ENCODE measurements at regions not wholly inside any gene's neighbourhood (a gene's known extent, or its start where the extent isn't known, plus 50 kb on each side); places are given as distances from the start of the nearest gene placed in this dataset.
"Not testable (repeated sequence)": the region's sequence is repeated elsewhere in the genome, so short reads cannot be mapped to it uniquely, and the experiment has no call there.

GRCh38 chr19:27833031-27833430, 1379.9 kb downstream of the UQCRFS1 start:
- no peak for DNase-seq

DNA sequence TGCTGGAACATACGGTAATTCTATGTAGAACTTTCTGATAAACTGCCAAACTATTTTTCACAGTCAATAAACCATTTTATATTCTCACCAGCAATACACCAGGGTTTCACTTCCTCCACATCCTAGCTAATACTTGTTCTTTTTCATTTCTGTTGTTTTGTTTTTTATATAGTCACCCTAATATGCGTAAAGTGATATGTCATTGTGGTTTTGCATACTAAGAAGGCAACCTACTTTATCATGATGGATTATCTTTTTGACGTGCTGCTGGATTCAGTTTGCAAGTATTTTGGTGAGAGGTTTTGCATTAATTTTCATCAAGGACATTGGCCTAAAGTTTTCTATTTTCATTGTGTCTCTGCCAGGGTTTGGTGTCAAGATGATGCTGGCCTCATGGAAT, 1384.1 kb downstream of the UQCRFS1 start:
- no peak for DNase-seq

DNA sequence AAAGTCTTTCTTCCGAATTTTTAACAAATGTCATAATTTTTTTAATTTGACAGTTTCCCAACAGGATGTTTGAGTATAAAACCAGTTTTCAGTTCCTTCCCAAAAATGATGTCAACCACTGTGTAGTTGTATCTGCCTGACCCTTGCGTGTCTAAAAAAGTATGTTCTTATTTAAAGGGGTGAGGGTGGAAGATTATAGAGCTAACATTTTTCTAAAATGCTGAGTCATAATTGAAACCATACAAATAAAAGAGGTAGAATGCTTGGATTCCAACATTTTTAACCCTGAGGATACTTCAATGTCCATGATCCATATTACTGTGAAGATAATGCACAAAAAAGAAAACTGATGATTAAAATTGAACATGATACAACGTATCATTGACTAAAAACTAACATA, 1388.8 kb downstream of the UQCRFS1 start:
- DNase-seq: no peak

GRCh38 chr19:27822336-27822735, 1390.6 kb downstream of the UQCRFS1 start:
- no peak for DNase-seq

DNA sequence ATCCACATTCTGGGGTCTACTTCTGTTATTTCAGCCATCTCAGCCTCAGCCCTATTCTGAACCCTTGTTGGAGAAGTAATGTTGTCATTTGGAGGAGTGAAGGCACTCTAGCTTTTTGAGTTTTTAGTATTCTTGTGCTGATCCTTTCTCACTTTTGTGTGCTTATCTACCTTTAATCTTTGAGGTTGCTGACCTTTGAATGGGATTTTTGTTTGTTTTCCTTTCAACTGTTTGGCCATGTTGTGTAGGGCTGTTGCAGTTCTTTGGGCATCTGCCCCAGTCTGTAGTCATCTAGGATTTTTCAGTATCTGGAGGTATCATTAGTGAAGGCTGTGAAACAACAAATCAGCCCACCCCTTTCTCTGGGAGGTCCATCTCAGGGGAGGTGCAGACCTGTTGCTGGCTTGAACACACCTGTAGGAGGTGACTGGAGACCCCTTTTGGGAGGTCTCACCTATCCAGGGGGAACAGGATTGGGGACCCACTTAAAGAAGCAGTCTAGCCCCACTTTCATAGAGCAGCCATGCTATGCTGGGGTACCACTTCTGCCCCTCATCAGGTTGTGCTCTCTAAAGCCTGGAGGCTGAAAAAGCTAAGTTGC, 1391.4 kb downstream of the UQCRFS1 start:
- no peak for DNase-seq

- DNase-seq: no peak
Measured at GRCh38 chr19:27815985-27816384, 1397.0 kb downstream of the UQCRFS1 start.

DNA sequence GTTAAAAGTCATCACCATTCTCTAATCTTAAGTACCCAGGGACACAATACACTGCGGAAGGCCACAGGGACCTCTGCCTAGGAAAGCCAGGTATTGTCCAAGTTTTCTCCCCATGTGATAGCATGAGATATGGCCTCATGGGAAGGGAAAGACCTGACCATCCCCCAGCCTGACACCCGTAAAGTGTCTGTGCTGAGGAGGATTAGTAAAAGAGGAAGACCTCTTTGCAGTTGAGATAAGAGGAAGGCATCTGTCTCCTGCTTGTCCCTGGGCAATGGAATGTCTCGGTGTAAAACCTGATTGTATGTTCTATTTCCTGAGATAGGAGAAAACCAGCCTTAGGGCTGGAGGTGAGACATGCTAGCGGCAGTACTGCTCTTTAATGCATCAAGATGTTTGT, 1398.1 kb downstream of the UQCRFS1 start:
- not testable (repeated sequence) for DNase-seq

DNA sequence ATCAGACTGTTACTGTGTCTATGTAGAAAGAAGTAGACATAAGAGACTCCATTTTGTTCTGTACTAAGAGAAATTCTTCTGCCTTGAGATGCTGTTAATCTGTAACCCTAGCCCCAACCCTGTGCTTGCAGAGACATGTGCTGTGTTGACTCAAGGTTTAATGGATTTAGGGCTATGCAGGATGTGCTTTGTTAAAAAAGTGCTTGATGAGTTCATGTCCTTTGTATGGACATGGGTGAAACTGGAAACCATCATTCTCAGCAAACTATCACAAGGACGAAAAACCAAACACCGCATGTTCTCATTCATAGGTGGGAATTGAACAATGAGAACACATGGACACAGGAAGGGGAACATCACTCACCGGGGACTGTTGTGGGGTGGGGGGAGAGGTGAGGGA, 1398.7 kb downstream of the UQCRFS1 start:
- not testable (repeated sequence) for DNase-seq

GRCh38 chr19:27806471-27807070, 1406.4 kb downstream of the UQCRFS1 start:
- no peak for DNase-seq

GRCh38 chr19:27805848-27806247, 1407.1 kb downstream of the UQCRFS1 start:
- DNase-seq: no peak

- DNase-seq: not testable (repeated sequence)
Measured at GRCh38 chr19:27802293-27802692, 1410.7 kb downstream of the UQCRFS1 start.

- no peak for DNase-seq
Measured at GRCh38 chr19:27796540-27796939, 1416.4 kb downstream of the UQCRFS1 start.

DNA sequence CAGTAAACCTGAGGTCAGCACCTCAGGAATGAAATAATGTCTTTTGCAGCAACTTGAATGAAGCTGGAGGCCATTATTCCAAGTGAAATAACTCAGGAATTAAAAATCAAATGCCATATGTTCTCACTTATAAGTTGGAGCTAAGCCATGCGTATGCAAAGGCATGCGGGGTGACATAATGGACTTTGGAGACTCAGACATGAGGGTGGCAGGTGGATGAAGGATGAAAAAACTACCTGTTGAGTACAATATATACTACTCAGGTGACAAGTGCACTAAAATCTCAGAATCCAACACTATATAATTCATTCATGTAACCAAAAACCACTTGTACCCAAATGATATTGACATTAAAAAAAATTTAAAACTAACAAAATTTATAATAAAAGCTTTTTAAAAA, 1416.9 kb downstream of the UQCRFS1 start:
- DNase-seq: no peak

- DNase-seq: no peak
Measured at GRCh38 chr19:27795369-27795768, 1417.6 kb downstream of the UQCRFS1 start.

DNA sequence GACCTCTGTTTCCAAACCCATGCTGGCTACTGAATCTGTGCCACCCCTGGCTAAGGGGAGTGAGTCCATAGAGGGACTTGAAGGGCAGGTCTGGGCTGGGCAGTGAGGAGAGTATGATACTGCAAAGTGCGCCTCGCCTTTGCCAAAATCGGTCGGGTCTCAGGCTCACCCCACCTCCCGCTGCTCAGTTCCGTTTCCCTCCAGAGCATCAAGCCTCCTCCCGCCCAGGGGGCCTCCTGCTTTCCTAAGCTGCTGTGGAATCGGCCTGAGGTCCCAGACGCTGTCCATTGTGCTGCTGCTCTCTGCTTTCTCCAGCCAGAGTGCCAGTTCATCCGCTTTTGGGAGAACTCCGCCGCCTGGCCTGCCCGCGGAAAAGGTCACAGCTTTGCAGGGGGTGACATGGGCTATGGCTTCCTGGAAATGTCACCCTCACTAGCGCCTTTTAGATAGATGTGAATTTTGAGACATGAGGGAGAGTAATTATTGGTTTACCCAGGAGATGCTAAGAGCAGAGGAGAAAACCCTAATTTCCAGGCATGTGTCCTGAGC, 1418.4 kb downstream of the UQCRFS1 start:
- no peak for DNase-seq

GRCh38 chr19:27793644-27794493, 1419.1 kb downstream of the UQCRFS1 start:
- DNase-seq: peak; percentile 89 to 90

GRCh38 chr19:27793128-27793643, 1419.8 kb downstream of the UQCRFS1 start:
- DNase-seq: peak; percentile 56 to 65

DNA sequence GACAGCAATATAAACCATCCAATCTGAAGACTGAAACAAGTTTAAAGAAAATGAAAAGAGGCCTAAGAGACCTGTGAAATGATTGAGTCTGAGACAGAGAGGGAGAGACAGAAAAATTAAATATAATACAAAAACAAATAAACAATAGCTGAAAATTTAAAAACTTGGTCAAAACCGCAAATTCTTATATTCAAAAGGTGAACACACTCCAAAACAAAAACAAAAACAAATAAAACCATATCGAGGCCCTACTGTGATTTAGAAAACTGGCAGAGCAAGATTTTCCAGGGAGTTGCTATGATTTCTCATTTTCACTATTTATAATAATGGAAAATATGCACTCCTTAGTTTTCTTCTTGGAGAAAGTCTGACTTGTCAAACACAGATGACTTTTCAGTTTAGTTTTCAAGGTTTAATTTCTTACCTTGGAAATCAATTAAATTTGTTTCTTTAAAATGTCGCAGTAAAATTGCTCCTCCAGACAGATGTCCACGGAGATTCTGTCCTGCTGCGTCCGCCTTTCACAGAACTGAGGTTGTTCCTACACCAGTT, 1420.3 kb downstream of the UQCRFS1 start:
- DNase-seq: no peak

- no peak for DNase-seq
Measured at GRCh38 chr19:27780367-27781075, 1432.4 kb downstream of the UQCRFS1 start.

- DNase-seq: no peak
Measured at GRCh38 chr19:27779954-27780353, 1433.0 kb downstream of the UQCRFS1 start.

GRCh38 chr19:27777726-27778125, 1435.2 kb downstream of the UQCRFS1 start:
- no peak for DNase-seq

DNA sequence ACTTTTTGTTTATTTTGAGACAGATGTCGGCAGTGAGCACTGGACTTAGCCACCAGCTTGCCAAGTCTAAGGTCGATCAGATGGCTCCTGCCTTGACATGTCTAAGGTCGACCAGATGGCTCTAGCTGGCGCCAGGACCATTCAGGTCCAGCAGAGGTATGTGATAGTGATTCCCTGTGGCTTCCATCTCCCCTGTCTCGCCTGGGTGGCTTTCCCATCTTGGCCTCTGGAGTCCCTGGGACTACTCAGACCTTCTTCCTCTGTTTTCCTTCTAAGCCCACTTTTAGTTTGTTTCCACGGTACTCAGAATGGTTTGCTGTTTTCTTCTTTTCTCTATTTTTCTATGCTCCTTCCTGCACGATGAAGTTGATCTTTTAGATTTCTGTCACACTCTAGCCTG, 1435.7 kb downstream of the UQCRFS1 start:
- DNase-seq: no peak

DNA sequence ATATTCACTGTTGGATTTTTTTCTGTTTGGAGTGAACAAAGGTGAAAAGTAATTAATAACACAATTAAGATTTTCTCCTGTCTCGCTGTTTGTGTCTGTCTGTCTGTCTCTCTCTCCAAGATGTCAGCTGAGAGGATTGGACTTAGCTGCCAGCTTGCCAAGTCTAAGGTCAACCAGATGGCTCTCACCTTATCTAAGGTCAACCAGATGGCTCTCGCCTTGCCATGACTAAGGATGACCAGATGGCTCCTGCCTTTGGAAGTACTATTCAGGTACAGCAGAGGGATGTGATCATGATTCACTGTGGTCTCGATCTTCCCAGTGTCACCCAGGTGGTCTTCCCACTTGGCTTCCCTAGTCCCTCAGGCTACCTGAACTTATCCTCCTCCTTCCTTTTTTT, 1436.4 kb downstream of the UQCRFS1 start:
- DNase-seq: no peak
